HG03025 (cell line): ENCODE measurements at regions not wholly inside any gene's neighbourhood (a gene's known extent, or its start where the extent isn't known, plus 50 kb on each side); places are given as distances from the start of the nearest gene placed in this dataset.
"Not testable (repeated sequence)": the region's sequence is repeated elsewhere in the genome, so short reads cannot be mapped to it uniquely, and the experiment has no call there.

Experiments
- ATAC-seq: cut with Tn5 transposase; IDR thresholded peaks from one replicate; pipeline ENCODE4 v1.9.1; 2021; ENCODE audit warnings: mild to moderate bottlenecking, moderate library complexity; ENCODE audit not compliant: unreplicated experiment, low FRiP score

GRCh38 chr4:89506866-89507491 lies 199.4 kb upstream of the GPRIN3 start:
- ATAC-seq = no peak

- no peak for ATAC-seq
These were observed 195.0 kb upstream of the GPRIN3 start for GRCh38 chr4:89502581-89502980.

GRCh38 chr4:89497517-89498308 lies 190.1 kb upstream of the GPRIN3 start:
- no peak for ATAC-seq

GRCh38 chr4:89496851-89497250 lies 189.3 kb upstream of the GPRIN3 start:
- ATAC-seq = no peak

- no peak for ATAC-seq
These were observed 185.8 kb upstream of the GPRIN3 start for GRCh38 chr4:89493367-89493766.

- ATAC-seq = no peak
These were observed 185.0 kb upstream of the GPRIN3 start for GRCh38 chr4:89492581-89493071.

- no peak for ATAC-seq
These were observed 184.2 kb upstream of the GPRIN3 start for GRCh38 chr4:89491761-89492160.

- ATAC-seq = not testable (repeated sequence)
These were observed 182.4 kb upstream of the GPRIN3 start for GRCh38 chr4:89489921-89490431.

GRCh38 chr4:89489338-89489771 lies 181.8 kb upstream of the GPRIN3 start:
- ATAC-seq = no peak

- ATAC-seq = no peak
These were observed 181.1 kb upstream of the GPRIN3 start for GRCh38 chr4:89488736-89489135.

GRCh38 chr4:89486673-89487072 lies 179.1 kb upstream of the GPRIN3 start:
- ATAC-seq = no peak

- no peak for ATAC-seq
These were observed 178.4 kb upstream of the GPRIN3 start for GRCh38 chr4:89486042-89486441.

GRCh38 chr4:89483833-89484232 lies 176.2 kb upstream of the GPRIN3 start:
- ATAC-seq = no peak

- ATAC-seq = no peak
These were observed 175.5 kb upstream of the GPRIN3 start for GRCh38 chr4:89482926-89483595.

- no peak for ATAC-seq
These were observed 174.7 kb upstream of the GPRIN3 start for GRCh38 chr4:89482251-89482650.

- peak; percentile 79 for ATAC-seq
These were observed 162.4 kb upstream of the GPRIN3 start for GRCh38 chr4:89469930-89470375.

GRCh38 chr4:89469516-89469915 lies 161.9 kb upstream of the GPRIN3 start:
- no peak for ATAC-seq

- ATAC-seq = no peak
These were observed 161.0 kb upstream of the GPRIN3 start for GRCh38 chr4:89468602-89469001.

GRCh38 chr4:89463341-89463740 lies 155.7 kb upstream of the GPRIN3 start:
- ATAC-seq = no peak

- no peak for ATAC-seq
These were observed 139.9 kb upstream of the GPRIN3 start for GRCh38 chr4:89447543-89447942.

- ATAC-seq = no peak
These were observed 138.6 kb upstream of the GPRIN3 start for GRCh38 chr4:89446193-89446592.
